HCT116 (cell line): ENCODE measurements at regions not wholly inside any gene's neighbourhood (a gene's known extent, or its start where the extent isn't known, plus 50 kb on each side); places are given as distances from the start of the nearest gene placed in this dataset.

ENCODE experiments used
- ATAC-seq: fragments of 200-7000 bp; cut with Tn5 transposase; 2 replicates; pipeline ENCODE4 v1.9.1; 2020; ENCODE audit warnings: mild to moderate bottlenecking, moderate library complexity
- BruUV-seq: library from RNA; stranded (reverse); fragments of 400-500 nt; replicated peaks from 2 replicates; lab custom pipeline; 2021; lab: Mats Ljungman, UMichigan
- CTCF ChIA-PET: fragments of 300-600 bp; sonication (Branson Sonifier 250); formaldehyde crosslinking; loops from one replicate; lab custom pipeline; 2021; ENCODE audit warnings: antibody characterized with exemption; lab: Charles Lee
- POLR2A ChIA-PET: fragments of 300-600, 350-600 bp; sonication (Branson Sonifier 250); formaldehyde crosslinking; loops from one replicate; lab custom pipeline; 2021; ENCODE audit warnings: antibody characterized with exemption; lab: Charles Lee
- RAD21 ChIA-PET, 2 experiments: fragments of 300-600 bp; sonication (Branson Sonifier 250); formaldehyde crosslinking; loops; one replicate each; lab custom pipeline; 2023; ENCODE audit warnings: low total read pairs in 2 of 2; ENCODE audit not compliant: uncharacterized antibody in 2 of 2, unreplicated experiment in 2 of 2, low non-redundant PET in 1 of 2; lab: Charles Lee
- DNase-seq: peaks from one replicate; pipeline ENCODE4 v3.0.0-alpha.2; 2010; ENCODE audit warnings: low read depth, low spot score
- H2AFZ ChIP-seq: fragments of 200-600 bp; shearing (Covaris generic), sonication (generic); 2 replicates; pipeline ENCODE4 v1.6.1; 2017; ENCODE audit warnings: low read depth, mixed run types, mixed read lengths, antibody characterized with exemption, low read length; ENCODE audit not compliant: poor library complexity, severe bottlenecking
- H3K27ac ChIP-seq: 2 replicates; pipeline ENCODE4 v1.5.1; 2012; ENCODE audit warnings: low read depth, low read length
- H3K27me3 ChIP-seq: fragments of 200-600 bp; sonication (generic); 2 replicates; pipeline ENCODE4 v1.6.1; 2016; ENCODE audit warnings: mixed run types, low read length, mixed read lengths; ENCODE audit not compliant: insufficient read depth
- H3K36me3 ChIP-seq, 2 experiments: fragments of 200-500 bp in 1 of 2; fragments of 200-600 bp in 1 of 2; sonication (Bioruptor generic) in 1 of 2; sonication (generic) in 1 of 2; 2 replicates each; pipeline versions ENCODE4 v1.5.1 to v1.6.1; 2014 to 2016; ENCODE audit warnings: low read length in 2 of 2, inconsistent platforms in 1 of 2, mixed read lengths in 1 of 2, mixed run types in 1 of 2; ENCODE audit not compliant: insufficient read depth in 2 of 2, control insufficient read depth in 1 of 2
- H3K4me1 ChIP-seq, 2 experiments: fragments of 200-600 bp in 1 of 2; sonication (generic) in 1 of 2; 2 replicates each; pipeline versions ENCODE4 v1.5.1 to v1.6.1; 2012 to 2017; ENCODE audit warnings: low read length in 2 of 2, inconsistent platforms in 1 of 2, mild to moderate bottlenecking in 1 of 2, mixed read lengths in 1 of 2, mixed run types in 1 of 2, moderate library complexity in 1 of 2; ENCODE audit not compliant: insufficient read depth in 2 of 2, control insufficient read depth in 1 of 2
- H3K4me2 ChIP-seq: fragments of 200-600 bp; sonication (generic); 2 replicates; pipeline ENCODE4 v1.6.1; 2017; ENCODE audit warnings: mixed run types, low read length, mixed read lengths
- H3K4me3 ChIP-seq, 2 experiments: fragments of 200-600 bp in 1 of 2; sonication (generic) in 1 of 2; replicated peaks in 1 of 2; 2 replicates each; pipeline ENCODE4 v1.5.1; 2011 to 2016; ENCODE audit warnings: low read length in 2 of 2, control low read depth in 1 of 2, low read depth in 1 of 2, mild to moderate bottlenecking in 1 of 2, mixed read lengths in 1 of 2, mixed run types in 1 of 2
- H3K79me2 ChIP-seq: fragments of 200-600 bp; sonication (generic); 2 replicates; pipeline ENCODE4 v1.6.1; 2017; ENCODE audit warnings: mild to moderate bottlenecking, mixed run types, low read length, moderate library complexity, mixed read lengths; ENCODE audit not compliant: insufficient read depth
- H3K9ac ChIP-seq: fragments of 200-600 bp; sonication (generic); 2 replicates; pipeline ENCODE4 v1.6.1; 2016; ENCODE audit warnings: low read length, mixed read lengths
- H3K9me2 ChIP-seq: fragments of 200-600 bp; sonication (generic), shearing (Covaris generic); 2 replicates; pipeline ENCODE4 v1.6.1; 2017; ENCODE audit warnings: mixed run types, mild to moderate bottlenecking, moderate library complexity; ENCODE audit not compliant: insufficient read depth
- H3K9me3 ChIP-seq, 2 experiments: fragments of 200-500 bp in 1 of 2; fragments of 200-600 bp in 1 of 2; sonication (Bioruptor generic) in 1 of 2; sonication (generic) in 1 of 2; 2 replicates each; pipeline ENCODE4 v1.6.1; 2014 to 2017; ENCODE audit warnings: low read length in 2 of 2, mixed read lengths in 2 of 2, inconsistent platforms in 1 of 2, low read depth in 1 of 2, mild to moderate bottlenecking in 1 of 2, mixed run types in 1 of 2, moderate library complexity in 1 of 2; ENCODE audit not compliant: control insufficient read depth in 1 of 2, insufficient read depth in 1 of 2
- H4K20me1 ChIP-seq: fragments of 200-600 bp; sonication (generic), shearing (Covaris generic); 2 replicates; pipeline ENCODE4 v1.6.1; 2017; ENCODE audit warnings: mixed run types, mild to moderate bottlenecking, moderate library complexity; ENCODE audit not compliant: insufficient read depth
- CBX3 ChIP-seq: IDR thresholded peaks from 2 replicates; pipeline ENCODE4 v1.6.1; 2012; ENCODE audit warnings: low read depth
- CEBPB ChIP-seq: IDR thresholded peaks from 2 replicates; pipeline ENCODE4 v1.6.1; 2012; ENCODE audit warnings: low read depth
- ELF1 ChIP-seq: IDR thresholded peaks from 2 replicates; pipeline ENCODE4 v1.6.1; 2012; ENCODE audit warnings: low read depth, borderline replicate concordance
- EZH2phosphoT487 ChIP-seq: fragments of 200-600 bp; IDR thresholded peaks from 2 replicates; pipeline ENCODE4 v1.6.1; 2018; ENCODE audit warnings: antibody characterized with exemption, borderline replicate concordance
- POLR2A ChIP-seq: IDR thresholded peaks from 2 replicates; pipeline ENCODE4 v1.7.0; 2011; ENCODE audit warnings: borderline replicate concordance; ENCODE audit not compliant: insufficient read depth, insufficient read length; ENCODE audit errors: extremely low read depth
- POLR2AphosphoS5 ChIP-seq: IDR thresholded peaks from 2 replicates; pipeline ENCODE4 v1.6.1; 2011; ENCODE audit warnings: mild to moderate bottlenecking, low read depth, low read length, moderate library complexity
- RAD21 ChIP-seq: IDR thresholded peaks from 2 replicates; pipeline ENCODE4 v1.6.1; 2012; ENCODE audit warnings: low read depth, mild to moderate bottlenecking
- SIN3A ChIP-seq: IDR thresholded peaks from 2 replicates; pipeline ENCODE4 v1.6.1; 2012; ENCODE audit warnings: low read depth
- SP1 ChIP-seq: IDR thresholded peaks from 2 replicates; pipeline ENCODE4 v1.6.1; 2012; ENCODE audit warnings: low read depth
- SRF ChIP-seq: IDR thresholded peaks from 2 replicates; pipeline ENCODE4 v1.6.1; 2012; ENCODE audit warnings: low read depth
- TCF7L2 ChIP-seq: IDR thresholded peaks from 2 replicates; pipeline ENCODE4 v1.7.0; 2011; ENCODE audit warnings: borderline replicate concordance, inconsistent platforms; ENCODE audit not compliant: insufficient read depth, insufficient read length; ENCODE audit errors: extremely low read depth
- YY1 ChIP-seq: IDR thresholded peaks from 2 replicates; pipeline ENCODE4 v1.6.1; 2011; ENCODE audit warnings: low read length, low read depth, moderate library complexity, mild to moderate bottlenecking; ENCODE audit not compliant: insufficient replicate concordance; ENCODE audit errors: extremely low read depth
- ZFX ChIP-seq: fragments of 450-650 bp; IDR thresholded peaks from 2 replicates; pipeline ENCODE4 v1.6.1; 2017
- intact Hi-C: fragments of 100-400 bp; cut with micrococcal nuclease; formaldehyde crosslinking; loops from 2 replicates; pipeline ENCODE4 v1.10.0; 2022
- TF ChIP-seq, protein P1 (sequence below), 3 experiments: fragments of 200-600 bp in 1 of 3; sonication (generic) in 1 of 3; IDR thresholded peaks in 2 of 3; conservative IDR thresholded peaks in 1 of 3; 2 replicates each; pipeline ENCODE4 v1.5.1; 2012 to 2017; ENCODE audit warnings: low read depth in 2 of 3, low read length in 2 of 3, antibody characterized with exemption in 1 of 3, borderline replicate concordance in 1 of 3, control low read depth in 1 of 3, mild to moderate bottlenecking in 1 of 3, mixed read lengths in 1 of 3, mixed run types in 1 of 3, moderate library complexity in 1 of 3; ENCODE audit not compliant: insufficient read depth in 1 of 3
- TF ChIP-seq, protein P2 (sequence below): IDR thresholded peaks from 2 replicates; pipeline ENCODE4 v1.6.1; 2012

DNA sequence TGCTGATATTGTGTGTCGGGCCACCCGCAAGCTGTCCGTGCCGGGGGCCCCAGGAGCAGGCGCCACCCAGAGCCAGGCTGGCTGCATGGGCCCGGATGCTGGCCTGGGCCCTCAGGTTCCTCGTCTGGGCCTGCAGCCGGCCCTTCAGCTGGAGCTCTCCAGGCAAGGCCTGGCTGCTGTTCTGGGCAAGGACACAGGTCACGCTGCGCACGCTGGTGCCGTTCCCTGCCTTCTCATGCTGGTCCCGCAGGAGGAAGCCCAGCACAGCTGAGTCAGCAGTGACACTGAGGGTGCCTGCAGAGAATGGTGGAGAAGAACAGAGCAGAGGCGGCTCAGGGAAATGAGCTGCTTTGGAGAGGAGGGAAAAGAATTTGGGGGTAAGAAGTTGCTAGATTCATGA, 79.9 kb downstream of the RMI2 start (continued):
- no peak for TF ChIP-seq POLR2AphosphoS5
- no peak for TF ChIP-seq ZFX
- no peak for TF ChIP-seq SRF
- no peak for TF ChIP-seq SIN3A
- TF ChIP-seq, protein P1, sequence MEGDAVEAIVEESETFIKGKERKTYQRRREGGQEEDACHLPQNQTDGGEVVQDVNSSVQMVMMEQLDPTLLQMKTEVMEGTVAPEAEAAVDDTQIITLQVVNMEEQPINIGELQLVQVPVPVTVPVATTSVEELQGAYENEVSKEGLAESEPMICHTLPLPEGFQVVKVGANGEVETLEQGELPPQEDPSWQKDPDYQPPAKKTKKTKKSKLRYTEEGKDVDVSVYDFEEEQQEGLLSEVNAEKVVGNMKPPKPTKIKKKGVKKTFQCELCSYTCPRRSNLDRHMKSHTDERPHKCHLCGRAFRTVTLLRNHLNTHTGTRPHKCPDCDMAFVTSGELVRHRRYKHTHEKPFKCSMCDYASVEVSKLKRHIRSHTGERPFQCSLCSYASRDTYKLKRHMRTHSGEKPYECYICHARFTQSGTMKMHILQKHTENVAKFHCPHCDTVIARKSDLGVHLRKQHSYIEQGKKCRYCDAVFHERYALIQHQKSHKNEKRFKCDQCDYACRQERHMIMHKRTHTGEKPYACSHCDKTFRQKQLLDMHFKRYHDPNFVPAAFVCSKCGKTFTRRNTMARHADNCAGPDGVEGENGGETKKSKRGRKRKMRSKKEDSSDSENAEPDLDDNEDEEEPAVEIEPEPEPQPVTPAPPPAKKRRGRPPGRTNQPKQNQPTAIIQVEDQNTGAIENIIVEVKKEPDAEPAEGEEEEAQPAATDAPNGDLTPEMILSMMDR (IDR thresholded peaks at IDR 0.05 in 2 of 3, conservative IDR thresholded peaks at IDR 0.05 in 1 of 3; ENCODE audit: borderline replicate concordance in 1 of 3, insufficient read depth in 1 of 3, low read depth in 2 of 3, low read length in 2 of 3) = no peak
- no peak for TF ChIP-seq CBX3
- no peak for TF ChIP-seq EZH2phosphoT487
- TF ChIP-seq TCF7L2 = no peak
- no peak for TF ChIP-seq POLR2A
- TF ChIP-seq YY1 = no peak
- no peak for TF ChIP-seq ELF1

DNA sequence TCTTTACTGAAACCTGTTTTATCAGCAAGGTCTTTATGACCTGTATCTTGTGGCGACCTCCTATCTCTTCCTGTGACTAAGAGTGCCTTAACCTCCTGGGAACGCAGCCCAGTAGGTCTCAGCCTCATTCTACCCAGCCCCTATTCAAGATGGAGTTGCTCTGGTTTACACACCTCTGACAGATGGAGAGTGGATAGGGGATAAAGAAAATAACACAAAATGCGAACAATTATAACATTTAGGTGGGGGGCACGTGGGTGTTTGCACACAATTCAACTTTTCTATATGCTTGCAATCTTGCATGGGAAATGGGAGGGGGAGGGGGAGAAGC, 83.3 kb downstream of the RMI2 start:
- no peaks in the 10 kb centered on the region for H4K20me1 ChIP-seq
- no peak overlapping the region for H3K27ac ChIP-seq
- no peak overlapping the region for H3K4me2 ChIP-seq
- intact Hi-C loops = no loop called here
- no peaks in the 10 kb centered on the region for H3K9me2 ChIP-seq
- POLR2A ChIA-PET = no interaction called here
- no peaks in the 10 kb centered on the region for H3K79me2 ChIP-seq
- no peak overlapping the region for H2AFZ ChIP-seq
- no peaks in the 10 kb centered on the region for H3K36me3 ChIP-seq
- H3K9ac ChIP-seq = no peak overlapping the region
- H3K4me3 ChIP-seq = no peak overlapping the region
- no peak for TF ChIP-seq SP1
- no peak for TF ChIP-seq CEBPB
- TF ChIP-seq, protein P2, sequence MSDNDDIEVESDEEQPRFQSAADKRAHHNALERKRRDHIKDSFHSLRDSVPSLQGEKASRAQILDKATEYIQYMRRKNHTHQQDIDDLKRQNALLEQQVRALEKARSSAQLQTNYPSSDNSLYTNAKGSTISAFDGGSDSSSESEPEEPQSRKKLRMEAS = no peak
- no peak for TF ChIP-seq SIN3A
- no peak for TF ChIP-seq RAD21
- CTCF ChIA-PET = no interaction called here
- H3K4me1 ChIP-seq = no peaks in the 10 kb centered on the region
- RAD21 ChIA-PET = no interaction called here
- ATAC-seq (no peak), DNase-seq (no peak)
- H3K27me3 ChIP-seq = no peaks in the 10 kb centered on the region
- BruUV-seq = no TSS peak
- H3K9me3 ChIP-seq = no peaks in the 10 kb centered on the region
